Left lung (tissue), 4 donors: ENCODE measurements at regions not wholly inside any gene's neighbourhood (a gene's known extent, or its start where the extent isn't known, plus 50 kb on each side); places are given as distances from the start of the nearest gene placed in this dataset.

Experiments used
- ATAC-seq: fragments of 200-7000 bp; cut with Tn5 transposase; one replicate; pipeline ENCODE4 v1.9.1; 2020; ENCODE audit warnings: moderate library complexity
- DNase-seq, 4 donors: peaks; one replicate each; pipeline ENCODE4 v3.0.0-alpha.2; 2013 to 2020
- H3K27ac ChIP-seq, 2 donors: fragments of 200-600 bp; sonication (generic) in 1 of 2; one replicate each; pipeline versions ENCODE4 v1.5.0 to v1.8.0; 2020 to 2021
- H3K27me3 ChIP-seq, 2 donors: fragments of 200-600 bp; sonication (generic) in 1 of 2; one replicate each; pipeline versions ENCODE4 v1.5.0 to v1.8.0; 2020 to 2021
- H3K36me3 ChIP-seq, 2 donors: fragments of 200-600 bp; sonication (generic) in 1 of 2; one replicate each; pipeline versions ENCODE4 v1.5.0 to v1.8.0; 2020 to 2021
- H3K4me1 ChIP-seq, 2 donors: fragments of 200-600 bp; one replicate each; pipeline ENCODE4 v1.8.0; 2021
- H3K4me3 ChIP-seq, 2 donors: fragments of 200-600 bp; sonication (generic) in 1 of 2; one replicate each; pipeline versions ENCODE4 v1.5.0 to v1.8.0; 2020 to 2021; ENCODE audit warnings: mild to moderate bottlenecking in 1 of 2
- H3K9me3 ChIP-seq, 2 donors: fragments of 200-600 bp; sonication (generic) in 1 of 2; one replicate each; pipeline versions ENCODE4 v1.5.0 to v1.8.0; 2020 to 2021
- CTCF ChIP-seq, 2 donors: fragments of 200-600 bp; sonication (generic) in 1 of 2; IDR thresholded peaks; one replicate each; pipeline versions ENCODE4 v1.5.0 to v1.8.0; 2021; ENCODE audit warnings: antibody characterized with exemption in 2 of 2
- intact Hi-C, 2 donors: fragments of 100-400 bp; cut with DNase I; formaldehyde crosslinking; loops; one replicate each; pipeline versions ENCODE4 v1.11.2 to v1.14.2; 2022
- donor health status: DM: no; HTN: yes; CAD: no.
- donor health status: DM: no; HTN: no; CAD: no.

GRCh38 chr3:162774613-162775100 lies 1278.0 kb downstream of the OTOL1 start:
- Histone ChIP-seq H3K4me3 (no peak overlapping the region), H3K36me3 (no peaks in the 10 kb centered on the region), H3K27me3 (no peaks in the 10 kb centered on the region), H3K4me1 (no peaks in the 10 kb centered on the region), H3K9me3 (no peaks in the 10 kb centered on the region), H3K27ac (no peak overlapping the region)
- TF ChIP-seq CTCF (IDR thresholded peaks at IDR 0.05) = no peak
- intact Hi-C loops = no loop called here
- ATAC-seq = no peak
- DNase-seq = no peak

DNA sequence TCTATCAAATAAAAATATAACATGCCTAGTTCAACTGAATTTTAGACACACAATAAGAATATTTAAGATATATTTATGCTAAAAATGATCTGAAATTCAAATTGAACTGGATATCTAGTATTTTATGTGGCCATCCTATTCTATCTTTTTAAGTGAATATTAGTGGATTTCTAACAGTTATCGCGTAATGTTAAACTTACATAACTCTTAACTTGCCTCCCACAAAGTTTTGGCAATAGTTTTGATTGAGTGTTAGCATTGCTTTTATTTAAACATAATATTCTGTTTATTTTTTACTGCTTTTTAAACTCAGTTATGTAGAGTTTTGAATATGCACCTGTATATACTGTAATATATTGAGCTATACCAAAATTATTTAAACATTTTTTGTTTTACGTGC lies 1279.5 kb downstream of the OTOL1 start:
- Histone ChIP-seq H3K27me3 (no peaks in the 10 kb centered on the region), H3K36me3 (no peaks in the 10 kb centered on the region), H3K4me3 (no peak overlapping the region), H3K9me3 (no peaks in the 10 kb centered on the region), H3K27ac (no peak overlapping the region), H3K4me1 (no peaks in the 10 kb centered on the region)
- DNase-seq = peak in 1 of 4 donors; percentile 5
- intact Hi-C loops = no loop called here
- no peak for ATAC-seq
- no peak for TF ChIP-seq CTCF (IDR thresholded peaks at IDR 0.05)

GRCh38 chr3:162777118-162777517 lies 1280.5 kb downstream of the OTOL1 start:
- H3K4me3 ChIP-seq = no peak overlapping the region
- intact Hi-C loops = no loop called here
- no peak for TF ChIP-seq CTCF (IDR thresholded peaks at IDR 0.05)
- no peaks in the 10 kb centered on the region for H3K27me3 ChIP-seq
- H3K9me3 ChIP-seq = no peaks in the 10 kb centered on the region
- ATAC-seq (no peak), DNase-seq (no peak)
- no peaks in the 10 kb centered on the region for H3K36me3 ChIP-seq
- H3K27ac ChIP-seq = no peak overlapping the region
- no peaks in the 10 kb centered on the region for H3K4me1 ChIP-seq

DNA sequence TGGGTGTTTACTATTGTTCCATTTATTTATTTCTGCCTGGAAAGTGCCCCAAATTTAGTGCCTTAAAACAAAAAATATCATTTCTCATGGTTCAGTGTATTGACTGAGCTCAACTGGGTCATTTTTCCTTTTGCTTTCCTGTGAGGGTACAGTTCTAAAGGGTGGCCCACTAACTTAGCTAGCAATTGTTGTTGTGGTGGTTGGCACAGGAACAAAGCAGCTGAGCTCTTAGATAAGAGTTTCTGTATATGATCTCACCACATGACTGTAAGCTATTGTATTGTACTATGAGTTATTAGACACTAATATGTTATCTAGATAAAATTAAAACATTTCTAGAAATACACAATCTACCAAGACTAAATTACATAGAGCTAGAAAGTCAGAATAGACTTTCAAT lies 1283.7 kb downstream of the OTOL1 start:
- no peaks in the 10 kb centered on the region for H3K9me3 ChIP-seq
- H3K36me3 ChIP-seq = no peaks in the 10 kb centered on the region
- no peak for DNase-seq
- no peak overlapping the region for H3K27ac ChIP-seq
- no peaks in the 10 kb centered on the region for H3K27me3 ChIP-seq
- no peak for TF ChIP-seq CTCF (IDR thresholded peaks at IDR 0.05)
- H3K4me3 ChIP-seq = no peak overlapping the region
- ATAC-seq = no peak
- intact Hi-C loops = no loop called here
- H3K4me1 ChIP-seq = no peaks in the 10 kb centered on the region

DNA sequence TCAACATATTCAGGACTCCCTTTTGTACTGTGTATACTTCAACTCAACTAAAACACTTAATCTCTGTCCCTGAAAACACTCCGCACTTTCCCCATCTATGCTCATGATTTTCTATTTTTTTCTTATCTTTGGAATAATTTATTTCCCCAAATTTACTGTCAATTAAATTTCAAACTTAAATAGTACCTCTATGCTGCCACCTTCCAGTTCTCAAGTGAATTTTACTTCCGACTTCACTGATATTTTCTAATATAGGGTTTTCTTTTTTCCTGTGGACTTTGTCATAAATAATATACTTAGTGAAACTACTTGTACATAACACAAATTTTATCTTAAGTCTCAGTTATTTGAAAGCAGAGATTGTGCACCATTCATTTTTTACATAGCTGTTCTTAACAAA lies 1303.3 kb downstream of the OTOL1 start:
- H3K27ac ChIP-seq = no peak overlapping the region
- H3K4me3 ChIP-seq = no peak overlapping the region
- ATAC-seq (no peak), DNase-seq (no peak)
- no peak for TF ChIP-seq CTCF (IDR thresholded peaks at IDR 0.05)
- no peaks in the 10 kb centered on the region for H3K4me1 ChIP-seq
- intact Hi-C loops = no loop called here
- H3K27me3 ChIP-seq = no peaks in the 10 kb centered on the region
- H3K9me3 ChIP-seq = no peaks in the 10 kb centered on the region
- no peaks in the 10 kb centered on the region for H3K36me3 ChIP-seq
